ENCODE measurements at regions not wholly inside any gene's neighbourhood (a gene's known extent, or its start where the extent isn't known, plus 50 kb on each side); places are given as distances from the start of the nearest gene placed in this dataset.

GRCh38 chr6:8361259-8361658 lies 74.1 kb downstream of the SLC35B3 start:
- TF ChIP-seq POLR2AphosphoS5 (IDR thresholded peaks at IDR 0.05; ENCODE audit: low read depth, low read length) (no peak), FOXP2 (optimal IDR thresholded peaks at IDR 0.05; ENCODE audit: borderline replicate concordance, extremely low read depth, extremely low read length, insufficient read depth) (no peak)
- TF ChIP-seq, protein P1, sequence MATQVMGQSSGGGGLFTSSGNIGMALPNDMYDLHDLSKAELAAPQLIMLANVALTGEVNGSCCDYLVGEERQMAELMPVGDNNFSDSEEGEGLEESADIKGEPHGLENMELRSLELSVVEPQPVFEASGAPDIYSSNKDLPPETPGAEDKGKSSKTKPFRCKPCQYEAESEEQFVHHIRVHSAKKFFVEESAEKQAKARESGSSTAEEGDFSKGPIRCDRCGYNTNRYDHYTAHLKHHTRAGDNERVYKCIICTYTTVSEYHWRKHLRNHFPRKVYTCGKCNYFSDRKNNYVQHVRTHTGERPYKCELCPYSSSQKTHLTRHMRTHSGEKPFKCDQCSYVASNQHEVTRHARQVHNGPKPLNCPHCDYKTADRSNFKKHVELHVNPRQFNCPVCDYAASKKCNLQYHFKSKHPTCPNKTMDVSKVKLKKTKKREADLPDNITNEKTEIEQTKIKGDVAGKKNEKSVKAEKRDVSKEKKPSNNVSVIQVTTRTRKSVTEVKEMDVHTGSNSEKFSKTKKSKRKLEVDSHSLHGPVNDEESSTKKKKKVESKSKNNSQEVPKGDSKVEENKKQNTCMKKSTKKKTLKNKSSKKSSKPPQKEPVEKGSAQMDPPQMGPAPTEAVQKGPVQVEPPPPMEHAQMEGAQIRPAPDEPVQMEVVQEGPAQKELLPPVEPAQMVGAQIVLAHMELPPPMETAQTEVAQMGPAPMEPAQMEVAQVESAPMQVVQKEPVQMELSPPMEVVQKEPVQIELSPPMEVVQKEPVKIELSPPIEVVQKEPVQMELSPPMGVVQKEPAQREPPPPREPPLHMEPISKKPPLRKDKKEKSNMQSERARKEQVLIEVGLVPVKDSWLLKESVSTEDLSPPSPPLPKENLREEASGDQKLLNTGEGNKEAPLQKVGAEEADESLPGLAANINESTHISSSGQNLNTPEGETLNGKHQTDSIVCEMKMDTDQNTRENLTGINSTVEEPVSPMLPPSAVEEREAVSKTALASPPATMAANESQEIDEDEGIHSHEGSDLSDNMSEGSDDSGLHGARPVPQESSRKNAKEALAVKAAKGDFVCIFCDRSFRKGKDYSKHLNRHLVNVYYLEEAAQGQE (IDR thresholded peaks at IDR 0.05; ENCODE audit: insufficient read depth in 1 of 2, low read depth in 2 of 2, low read length in 2 of 2), result no peak

All from PFSK-1 (cell line).